Uterus (tissue), 2 donors: ENCODE measurements at regions not wholly inside any gene's neighbourhood (a gene's known extent, or its start where the extent isn't known, plus 50 kb on each side); places are given as distances from the start of the nearest gene placed in this dataset.

ENCODE experiments used
- CTCF ChIP-seq, 4 experiments: fragments of 200-600 bp in 2 of 4; fragments of 450-650 bp in 2 of 4; sonication (generic) in 2 of 4; IDR thresholded peaks; one replicate each; pipeline ENCODE4 v1.5.1; 2016 to 2019; ENCODE audit warnings: antibody characterized with exemption in 4 of 4, mild to moderate bottlenecking in 2 of 4, moderate library complexity in 1 of 4
- POLR2A ChIP-seq, 2 donors: fragments of 450-650 bp; IDR thresholded peaks; one replicate each; pipeline ENCODE4 v1.6.1; 2016; ENCODE audit warnings: antibody characterized with exemption in 2 of 2, mild to moderate bottlenecking in 1 of 2, moderate library complexity in 1 of 2

- no peak for TF ChIP-seq CTCF (IDR thresholded peaks at IDR 0.05)
- no peak for TF ChIP-seq POLR2A (IDR thresholded peaks at IDR 0.05)
Measured at GRCh38 chr6:104633125-104633524, 226.6 kb downstream of the HACE1 start.
